GM21515 (cell line): ENCODE measurements at regions not wholly inside any gene's neighbourhood (a gene's known extent, or its start where the extent isn't known, plus 50 kb on each side); places are given as distances from the start of the nearest gene placed in this dataset.
"Not testable (repeated sequence)": the region's sequence is repeated elsewhere in the genome, so short reads cannot be mapped to it uniquely, and the experiment has no call there.

ENCODE experiments used
- ATAC-seq: cut with Tn5 transposase; IDR thresholded peaks from one replicate; pipeline ENCODE4 v1.9.1; 2021; ENCODE audit not compliant: unreplicated experiment

- no peak for ATAC-seq
Observed at GRCh38 chr3:107189158-107189791, 188.0 kb upstream of the CCDC54 start.

GRCh38 chr3:107193116-107193515, 184.1 kb upstream of the CCDC54 start:
- ATAC-seq = no peak

- ATAC-seq = no peak
Observed at GRCh38 chr3:107198581-107199181, 178.6 kb upstream of the CCDC54 start.

GRCh38 chr3:107201146-107201545, 176.1 kb upstream of the CCDC54 start:
- ATAC-seq = no peak

- ATAC-seq = not testable (repeated sequence)
Observed at GRCh38 chr3:107202885-107203284, 174.4 kb upstream of the CCDC54 start.

- no peak for ATAC-seq
Observed at GRCh38 chr3:107204121-107204520, 173.1 kb upstream of the CCDC54 start.

- no peak for ATAC-seq
Observed at GRCh38 chr3:107205358-107205757, 171.9 kb upstream of the CCDC54 start.

GRCh38 chr3:107206141-107206540, 171.1 kb upstream of the CCDC54 start:
- ATAC-seq = no peak

GRCh38 chr3:107206945-107207344, 170.3 kb upstream of the CCDC54 start:
- ATAC-seq = no peak

- no peak for ATAC-seq
Observed at GRCh38 chr3:107208100-107208499, 169.1 kb upstream of the CCDC54 start.

GRCh38 chr3:107208796-107209195, 168.4 kb upstream of the CCDC54 start:
- ATAC-seq = no peak

GRCh38 chr3:107209302-107209990, 167.8 kb upstream of the CCDC54 start:
- no peak for ATAC-seq

GRCh38 chr3:107211608-107212007, 165.6 kb upstream of the CCDC54 start:
- ATAC-seq = no peak

GRCh38 chr3:107212618-107213017, 164.6 kb upstream of the CCDC54 start:
- no peak for ATAC-seq

GRCh38 chr3:107213044-107213669, 164.1 kb upstream of the CCDC54 start:
- no peak for ATAC-seq

- no peak for ATAC-seq
Observed at GRCh38 chr3:107216229-107216628, 161.0 kb upstream of the CCDC54 start.

GRCh38 chr3:107216711-107217110, 160.5 kb upstream of the CCDC54 start:
- no peak for ATAC-seq

GRCh38 chr3:107217172-107217571, 160.1 kb upstream of the CCDC54 start:
- ATAC-seq = no peak

GRCh38 chr3:107218864-107219269, 158.4 kb upstream of the CCDC54 start:
- ATAC-seq = no peak

GRCh38 chr3:107220538-107220937, 156.7 kb upstream of the CCDC54 start:
- no peak for ATAC-seq

- no peak for ATAC-seq
Observed at GRCh38 chr3:107221856-107222255, 155.4 kb upstream of the CCDC54 start.

GRCh38 chr3:107222907-107223306, 154.3 kb upstream of the CCDC54 start:
- no peak for ATAC-seq
